ENCODE measurements at regions not wholly inside any gene's neighbourhood (a gene's known extent, or its start where the extent isn't known, plus 50 kb on each side); places are given as distances from the start of the nearest gene placed in this dataset.

GRCh38 chr1:39098546-39099250 lies 72.5 kb downstream of the NDUFS5 start:
- peak; percentile 83 for TF ChIP-seq CTCF (conservative IDR thresholded peaks at IDR 0.05; ENCODE audit: low read depth, low read length)
- TF ChIP-seq EZH2 (IDR thresholded peaks at IDR 0.05; ENCODE audit: borderline replicate concordance, low read depth, low read length, poor library complexity, severe bottlenecking), result no peak
